Activated CD4-positive, alpha-beta memory T cell treated with anti-CD3 and anti-CD28 coated beads, Interleukin-2, amount 10 ng/mL, durations not matched to agents 7 days and 5 days (primary cell): ENCODE measurements at regions not wholly inside any gene's neighbourhood (a gene's known extent, or its start where the extent isn't known, plus 50 kb on each side); places are given as distances from the start of the nearest gene placed in this dataset.
"Not testable (repeated sequence)": the region's sequence is repeated elsewhere in the genome, so short reads cannot be mapped to it uniquely, and the experiment has no call there.

Experiments
- CTCF ChIA-PET: fragments of 350-600 bp; sonication (Branson Sonifier 250); formaldehyde crosslinking; loops from one replicate; lab custom pipeline; 2021; ENCODE audit warnings: antibody characterized with exemption, inconsistent platforms; lab: Charles Lee
- POLR2A ChIA-PET: fragments of 350-600 bp; sonication (Branson Sonifier 250); formaldehyde crosslinking; loops from one replicate; lab custom pipeline; 2021; ENCODE audit warnings: antibody characterized with exemption; lab: Charles Lee
- DNase-seq: peaks from one replicate; pipeline ENCODE4 v3.0.0-alpha.2; 2020
- H3K27ac Mint-ChIP-seq: one replicate; pipeline ENCODE4 v1.8.0; 2021; ENCODE audit warnings: mild to moderate bottlenecking, mixed read lengths
- H3K27me3 Mint-ChIP-seq: one replicate; pipeline ENCODE4 v1.8.0; 2021; ENCODE audit warnings: mixed read lengths
- H3K36me3 Mint-ChIP-seq: one replicate; pipeline ENCODE4 v1.8.0; 2021; ENCODE audit warnings: low read depth, mixed read lengths
- H3K4me1 Mint-ChIP-seq: one replicate; pipeline ENCODE4 v1.8.0; 2021; ENCODE audit warnings: mixed read lengths
- H3K4me3 Mint-ChIP-seq: one replicate; pipeline ENCODE4 v1.8.0; 2021; ENCODE audit warnings: mild to moderate bottlenecking, mixed read lengths
- H3K9me3 Mint-ChIP-seq: one replicate; pipeline ENCODE4 v1.8.0; 2021; ENCODE audit warnings: mixed read lengths

- H3K4me1 Mint-ChIP-seq, result no peaks in the 10 kb centered on the region
- no peaks in the 10 kb centered on the region for H3K9me3 Mint-ChIP-seq
- no peaks in the 10 kb centered on the region for H3K36me3 Mint-ChIP-seq
- H3K27me3 Mint-ChIP-seq, result no peaks in the 10 kb centered on the region
- no peak overlapping the region for H3K4me3 Mint-ChIP-seq
- ChIA-PET POLR2A (no interaction called here), CTCF (no interaction called here)
- no peak overlapping the region for H3K27ac Mint-ChIP-seq
- no peak for DNase-seq
Measured at GRCh38 chr3:75232216-75232615, 431.9 kb upstream of the FRG2C start.

- DNase-seq, result no peak
- no peak overlapping the region for H3K27ac Mint-ChIP-seq
- ChIA-PET POLR2A (no interaction called here), CTCF (no interaction called here)
- H3K9me3 Mint-ChIP-seq, result no peaks in the 10 kb centered on the region
- no peaks in the 10 kb centered on the region for H3K36me3 Mint-ChIP-seq
- H3K27me3 Mint-ChIP-seq, result no peaks in the 10 kb centered on the region
- H3K4me3 Mint-ChIP-seq, result no peak overlapping the region
- no peaks in the 10 kb centered on the region for H3K4me1 Mint-ChIP-seq
Measured at GRCh38 chr3:75235631-75236030, 428.5 kb upstream of the FRG2C start.

- no peaks in the 10 kb centered on the region for H3K9me3 Mint-ChIP-seq
- H3K4me1 Mint-ChIP-seq, result no peaks in the 10 kb centered on the region
- H3K36me3 Mint-ChIP-seq, result no peaks in the 10 kb centered on the region
- ChIA-PET CTCF (no interaction called here), POLR2A (no interaction called here)
- DNase-seq, result no peak
- H3K27ac Mint-ChIP-seq, result no peak overlapping the region
- no peak overlapping the region for H3K4me3 Mint-ChIP-seq
- H3K27me3 Mint-ChIP-seq, result no peaks in the 10 kb centered on the region
Measured at GRCh38 chr3:75237053-75237452, 427.1 kb upstream of the FRG2C start.

- ChIA-PET CTCF (no interaction called here), POLR2A (no interaction called here)
- Mint-ChIP-seq H3K4me3 (no peak overlapping the region), H3K9me3 (no peaks in the 10 kb centered on the region), H3K4me1 (no peaks in the 10 kb centered on the region), H3K27ac (no peak overlapping the region), H3K36me3 (no peaks in the 10 kb centered on the region), H3K27me3 (no peaks in the 10 kb centered on the region)
- DNase-seq, result no peak
Measured at GRCh38 chr3:75237477-75237876, 426.7 kb upstream of the FRG2C start.

- H3K27ac Mint-ChIP-seq, POLR2A ChIA-PET, H3K4me3 Mint-ChIP-seq, H3K36me3 Mint-ChIP-seq, CTCF ChIA-PET, H3K9me3 Mint-ChIP-seq, H3K4me1 Mint-ChIP-seq, DNase-seq, H3K27me3 Mint-ChIP-seq: not testable (repeated sequence)
Measured at GRCh38 chr3:75241226-75241962, 422.7 kb upstream of the FRG2C start.

- no peak overlapping the region for H3K27ac Mint-ChIP-seq
- H3K27me3 Mint-ChIP-seq, result no peaks in the 10 kb centered on the region
- H3K4me3 Mint-ChIP-seq, result no peak overlapping the region
- H3K4me1 Mint-ChIP-seq, result no peaks in the 10 kb centered on the region
- no peaks in the 10 kb centered on the region for H3K36me3 Mint-ChIP-seq
- no peaks in the 10 kb centered on the region for H3K9me3 Mint-ChIP-seq
- ChIA-PET CTCF (no interaction called here), POLR2A (no interaction called here)
- DNase-seq, result no peak
Measured at GRCh38 chr3:75242012-75242735, 422.0 kb upstream of the FRG2C start.

GRCh38 chr3:75248974-75249373 lies 415.2 kb upstream of the FRG2C start:
- DNase-seq, result no peak
- no peaks in the 10 kb centered on the region for H3K27me3 Mint-ChIP-seq
- H3K4me1 Mint-ChIP-seq, result no peaks in the 10 kb centered on the region
- POLR2A ChIA-PET, result no interaction called here
- H3K36me3 Mint-ChIP-seq, result no peaks in the 10 kb centered on the region
- H3K4me3 Mint-ChIP-seq, result no peak overlapping the region
- no peak overlapping the region for H3K27ac Mint-ChIP-seq
- CTCF ChIA-PET, result no interaction called here
- no peaks in the 10 kb centered on the region for H3K9me3 Mint-ChIP-seq

GRCh38 chr3:75254685-75255084 lies 409.4 kb upstream of the FRG2C start:
- Mint-ChIP-seq H3K36me3 (no peaks in the 10 kb centered on the region), H3K4me3 (no peak overlapping the region), H3K27ac (no peak overlapping the region), H3K27me3 (no peaks in the 10 kb centered on the region), H3K9me3 (no peaks in the 10 kb centered on the region), H3K4me1 (no peaks in the 10 kb centered on the region)
- no peak for DNase-seq
- ChIA-PET CTCF (no interaction called here), POLR2A (no interaction called here)

GRCh38 chr3:75258825-75259683 lies 405.1 kb upstream of the FRG2C start:
- H3K4me1 Mint-ChIP-seq, H3K36me3 Mint-ChIP-seq, H3K27me3 Mint-ChIP-seq, H3K9me3 Mint-ChIP-seq, H3K27ac Mint-ChIP-seq, DNase-seq, POLR2A ChIA-PET, H3K4me3 Mint-ChIP-seq: not testable (repeated sequence)
- CTCF ChIA-PET, result interaction anchor here (0.6 kb wide), 1 partner anchor 8 kb away, joined by 3 read pairs; no protein-coding TSS in a partner anchor

GRCh38 chr3:75260975-75261374 lies 403.2 kb upstream of the FRG2C start:
- H3K4me1 Mint-ChIP-seq, H3K36me3 Mint-ChIP-seq, H3K4me3 Mint-ChIP-seq, H3K27ac Mint-ChIP-seq, H3K9me3 Mint-ChIP-seq, DNase-seq, H3K27me3 Mint-ChIP-seq, POLR2A ChIA-PET: not testable (repeated sequence)
- CTCF ChIA-PET, result interaction anchor here (1.3 kb wide), 1 partner anchor 168 kb away, joined by 4 read pairs; no protein-coding TSS in a partner anchor

- Mint-ChIP-seq H3K4me1 (no peaks in the 10 kb centered on the region), H3K27ac (no peak overlapping the region), H3K4me3 (no peak overlapping the region), H3K36me3 (no peaks in the 10 kb centered on the region), H3K27me3 (no peaks in the 10 kb centered on the region), H3K9me3 (no peaks in the 10 kb centered on the region)
- DNase-seq, result no peak
- ChIA-PET CTCF (no interaction called here), POLR2A (no interaction called here)
Measured at GRCh38 chr3:75262661-75263060, 401.5 kb upstream of the FRG2C start.

GRCh38 chr3:75265897-75266296 lies 398.2 kb upstream of the FRG2C start:
- no peak for DNase-seq
- CTCF ChIA-PET, result no interaction called here
- Mint-ChIP-seq H3K27me3 (no peaks in the 10 kb centered on the region), H3K9me3 (no peaks in the 10 kb centered on the region), H3K4me3 (no peak overlapping the region), H3K27ac (no peak overlapping the region), H3K36me3 (no peaks in the 10 kb centered on the region), H3K4me1 (no peaks in the 10 kb centered on the region)
- POLR2A ChIA-PET, result no interaction called here

GRCh38 chr3:75268576-75268975 lies 395.6 kb upstream of the FRG2C start:
- H3K4me1 Mint-ChIP-seq, H3K27me3 Mint-ChIP-seq, POLR2A ChIA-PET, DNase-seq, H3K36me3 Mint-ChIP-seq, H3K9me3 Mint-ChIP-seq, CTCF ChIA-PET, H3K27ac Mint-ChIP-seq, H3K4me3 Mint-ChIP-seq: not testable (repeated sequence)
